ENCODE measurements at regions not wholly inside any gene's neighbourhood (a gene's known extent, or its start where the extent isn't known, plus 50 kb on each side); places are given as distances from the start of the nearest gene placed in this dataset.

DNA sequence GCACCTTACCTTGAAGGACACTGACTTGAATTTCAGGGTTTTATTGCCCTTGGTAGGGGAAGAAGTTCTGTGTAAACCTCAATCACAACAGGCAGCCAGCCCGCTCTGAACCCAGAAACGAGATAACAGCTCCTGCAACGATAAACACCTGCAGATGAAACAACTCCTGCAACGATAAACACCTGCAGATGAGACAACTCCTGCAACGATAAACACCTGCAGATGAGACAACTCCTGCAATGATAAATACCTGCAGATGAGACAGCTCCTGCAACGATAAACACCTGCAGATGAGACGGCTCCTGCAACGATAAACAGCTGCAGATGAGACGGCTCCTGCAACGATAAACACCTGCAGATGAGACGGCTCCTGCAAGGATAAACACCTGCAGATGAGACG is 54.0 kb upstream of the TBXT start (continued):
- TF ChIP-seq SAP30 (IDR thresholded peaks at IDR 0.05; ENCODE audit: insufficient read depth, insufficient replicate concordance, low read length) (no peak), BACH1 (IDR thresholded peaks at IDR 0.05; ENCODE audit: low read length) (no peak), CREB1 (IDR thresholded peaks at IDR 0.05) (no peak)
